Spinal cord (tissue), 9 donors: ENCODE measurements at regions not wholly inside any gene's neighbourhood (a gene's known extent, or its start where the extent isn't known, plus 50 kb on each side); places are given as distances from the start of the nearest gene placed in this dataset.
"Not testable (repeated sequence)": the region's sequence is repeated elsewhere in the genome, so short reads cannot be mapped to it uniquely, and the experiment has no call there.

Source experiments
- DNase-seq, 6 donors: peaks; one replicate each; pipeline versions ENCODE4 v3.0.0 to v3.0.0-alpha.2; 2013 to 2015; ENCODE audit warnings: low spot score in 6 of 6, low read depth in 4 of 6
- H3K27ac ChIP-seq: one replicate; pipeline ENCODE4 v1.5.1; 2013; ENCODE audit warnings: low read depth, low read length, control low read depth
- H3K27me3 ChIP-seq: one replicate; pipeline ENCODE4 v1.6.1; 2013; ENCODE audit warnings: low read length; ENCODE audit not compliant: control insufficient read depth, insufficient read depth
- H3K36me3 ChIP-seq: one replicate; pipeline ENCODE4 v1.6.1; 2013; ENCODE audit warnings: low read length; ENCODE audit not compliant: control insufficient read depth, insufficient read depth
- H3K4me1 ChIP-seq: one replicate; pipeline ENCODE4 v1.6.1; 2013; ENCODE audit warnings: low read length; ENCODE audit not compliant: control insufficient read depth, insufficient read depth
- H3K4me3 ChIP-seq: one replicate; pipeline ENCODE4 v1.5.1; 2013; ENCODE audit warnings: low read depth, low read length, control low read depth
- H3K9me3 ChIP-seq: one replicate; pipeline ENCODE4 v1.6.1; 2013; ENCODE audit warnings: low read length; ENCODE audit not compliant: control insufficient read depth, insufficient read depth
- WGBS: methylation state at CpG from one replicate; pipeline ENCODE4 v1.1.5; 2013; ENCODE audit warnings: missing lambda C conversion rate; ENCODE audit not compliant: insufficient coverage; 5-methylcytosine and 5-hydroxymethylcytosine counted together
- donor health status: healthy.

GRCh38 chr10:61039868-61040267 lies 95.9 kb upstream of the RHOBTB1 start:
- Histone ChIP-seq H3K9me3 (no peaks in the 10 kb centered on the region), H3K4me1 (no peaks in the 10 kb centered on the region), H3K4me3 (no peak overlapping the region), H3K27ac (no peak overlapping the region), H3K36me3 (no peaks in the 10 kb centered on the region), H3K27me3 (no peaks in the 10 kb centered on the region)
- WGBS, result no CpG with 5 or more reads among the region's 1 CpG
- DNase-seq, result no peak

GRCh38 chr10:61037261-61037830 lies 93.4 kb upstream of the RHOBTB1 start:
- 94% methylated on average over 10 of the region's 16 CpGs for WGBS
- not testable (repeated sequence) for DNase-seq, H3K4me3 ChIP-seq, H3K36me3 ChIP-seq, H3K27ac ChIP-seq, H3K27me3 ChIP-seq, H3K9me3 ChIP-seq, H3K4me1 ChIP-seq

GRCh38 chr10:61036148-61036547 lies 92.2 kb upstream of the RHOBTB1 start:
- not testable (repeated sequence) for H3K9me3 ChIP-seq, DNase-seq, H3K27ac ChIP-seq, H3K4me3 ChIP-seq, H3K27me3 ChIP-seq, H3K36me3 ChIP-seq, H3K4me1 ChIP-seq
- WGBS, result 100% methylated on average over 3 of the region's 3 CpGs

DNA sequence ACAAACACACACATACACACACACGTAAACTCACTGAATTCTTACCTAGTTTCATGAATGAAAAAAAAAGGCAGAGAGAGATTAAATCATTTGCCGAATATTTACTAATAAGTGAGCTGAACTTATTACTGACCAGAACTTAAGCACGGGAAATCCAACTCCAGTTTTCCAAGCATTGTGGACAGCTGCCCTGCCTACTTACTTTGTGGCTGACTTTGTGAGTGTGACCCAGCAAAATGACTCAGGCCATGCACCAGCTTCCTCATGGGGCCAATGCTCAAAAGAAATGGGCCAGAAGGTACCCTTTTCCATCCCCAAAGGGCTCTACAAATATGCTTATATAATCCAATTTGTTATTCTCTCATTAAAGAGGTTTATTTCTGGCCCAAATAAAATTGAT lies 87.4 kb upstream of the RHOBTB1 start:
- no peaks in the 10 kb centered on the region for H3K9me3 ChIP-seq
- 100% methylated on average over 2 of the region's 3 CpGs for WGBS
- no peaks in the 10 kb centered on the region for H3K36me3 ChIP-seq
- no peak for DNase-seq
- H3K4me3 ChIP-seq, result no peak overlapping the region
- no peaks in the 10 kb centered on the region for H3K27me3 ChIP-seq
- H3K27ac ChIP-seq, result no peak overlapping the region
- no peaks in the 10 kb centered on the region for H3K4me1 ChIP-seq

GRCh38 chr10:61029411-61029810 lies 85.4 kb upstream of the RHOBTB1 start:
- H3K9me3 ChIP-seq, result no peaks in the 10 kb centered on the region

GRCh38 chr10:61028861-61029361 lies 84.9 kb upstream of the RHOBTB1 start:
- Histone ChIP-seq H3K9me3 (no peaks in the 10 kb centered on the region), H3K4me3 (no peak overlapping the region), H3K36me3 (no peaks in the 10 kb centered on the region), H3K4me1 (no peaks in the 10 kb centered on the region), H3K27ac (no peak overlapping the region), H3K27me3 (no peaks in the 10 kb centered on the region)
- WGBS, result 88% methylated on average over 3 of the region's 5 CpGs
- DNase-seq, result no peak

More at GRCh38 chr10:61029411-61029810, 85.4 kb upstream of the RHOBTB1 start:
- Histone ChIP-seq H3K4me3 (no peak overlapping the region), H3K27me3 (no peaks in the 10 kb centered on the region), H3K36me3 (no peaks in the 10 kb centered on the region), H3K4me1 (no peaks in the 10 kb centered on the region), H3K27ac (no peak overlapping the region)
- WGBS, result no CpG with 5 or more reads among the region's 2 CpGs
- DNase-seq, result no peak

DNA sequence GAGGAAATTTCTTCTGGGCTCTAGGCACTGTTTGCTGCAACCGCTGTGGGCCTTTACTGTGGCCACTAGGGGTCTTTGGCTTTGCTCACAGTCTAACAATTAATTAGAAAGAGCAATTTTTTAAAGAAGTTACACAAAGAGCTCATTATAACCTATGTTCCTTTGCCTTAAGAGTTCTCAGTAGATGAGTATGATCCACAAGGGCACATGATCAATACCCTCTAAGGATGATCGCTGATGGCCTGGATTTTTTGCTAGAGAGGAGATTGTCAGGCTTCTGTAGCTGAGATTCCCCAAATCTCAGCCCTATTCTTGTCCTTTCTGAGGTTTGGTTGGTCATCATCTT lies 80.8 kb upstream of the RHOBTB1 start:
- Histone ChIP-seq H3K27ac (no peak overlapping the region), H3K36me3 (no peaks in the 10 kb centered on the region), H3K4me1 (no peaks in the 10 kb centered on the region), H3K9me3 (no peaks in the 10 kb centered on the region), H3K27me3 (no peaks in the 10 kb centered on the region), H3K4me3 (no peak overlapping the region)
- WGBS, result no CpG with 5 or more reads among the region's 2 CpGs
- DNase-seq, result peak in 2 of 6 donors; percentile 37 to 55

DNA sequence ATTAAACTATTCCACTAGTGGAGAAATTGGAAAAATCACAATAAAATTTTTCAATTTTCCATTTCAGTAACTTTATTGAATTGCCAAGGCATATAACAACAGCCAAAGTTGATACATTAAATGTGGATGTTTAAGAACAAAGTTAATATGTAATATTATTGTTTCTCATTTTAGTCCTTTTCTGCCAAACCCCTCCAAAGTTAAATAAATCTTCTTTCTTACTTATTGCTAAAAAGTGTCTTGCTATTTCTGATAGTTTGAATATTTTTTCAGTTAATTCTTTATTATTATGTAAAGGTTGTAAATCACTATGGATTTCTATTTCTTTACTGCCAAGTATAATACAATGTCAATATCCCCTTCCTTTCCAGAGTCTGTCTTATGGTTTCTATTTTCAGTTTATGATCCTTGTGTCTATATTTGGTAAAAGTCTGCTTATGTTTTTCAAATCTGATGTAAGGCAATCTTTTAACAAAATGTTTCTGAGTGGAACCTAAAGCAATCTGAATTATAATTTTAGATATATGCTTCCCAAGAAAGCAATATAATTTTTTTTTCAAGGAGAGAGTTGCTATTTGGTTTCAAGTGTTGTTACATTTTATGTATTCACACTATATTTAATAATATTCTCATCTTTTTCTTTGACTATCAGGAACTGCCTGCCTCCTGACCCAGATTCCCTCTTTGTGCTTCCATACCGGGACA lies 80.3 kb upstream of the RHOBTB1 start:
- 33% methylated on average over 1 of the region's 1 CpG for WGBS
- peak in 2 of 6 donors; percentile 35 to 52 for DNase-seq
- Histone ChIP-seq H3K36me3 (no peaks in the 10 kb centered on the region), H3K9me3 (no peaks in the 10 kb centered on the region), H3K4me3 (no peak overlapping the region), H3K27me3 (no peaks in the 10 kb centered on the region), H3K4me1 (no peaks in the 10 kb centered on the region), H3K27ac (no peak overlapping the region)

DNA sequence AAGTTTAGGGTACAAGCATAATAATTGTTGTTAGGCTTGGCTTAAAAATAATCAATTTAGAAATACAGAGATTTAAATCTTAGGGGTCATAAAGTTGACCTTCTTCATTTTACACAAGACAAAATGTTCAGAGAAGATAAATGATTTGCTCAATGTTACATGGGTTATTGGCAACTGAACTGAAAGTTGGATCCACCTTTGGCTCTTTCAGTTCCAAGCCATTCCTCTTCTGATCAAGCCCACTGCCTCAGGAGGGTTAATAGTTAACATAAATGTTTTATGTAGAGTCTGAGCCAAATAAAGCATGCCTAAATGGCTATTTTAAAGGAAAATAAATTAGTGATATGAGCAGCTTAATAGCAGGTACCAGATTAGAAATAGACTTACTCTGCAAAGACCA lies 79.1 kb upstream of the RHOBTB1 start:
- no peaks in the 10 kb centered on the region for H3K27me3 ChIP-seq
- no peak overlapping the region for H3K4me3 ChIP-seq
- no peaks in the 10 kb centered on the region for H3K9me3 ChIP-seq
- H3K36me3 ChIP-seq, result no peaks in the 10 kb centered on the region
- DNase-seq, result no peak
- no peaks in the 10 kb centered on the region for H3K4me1 ChIP-seq
- H3K27ac ChIP-seq, result no peak overlapping the region

DNA sequence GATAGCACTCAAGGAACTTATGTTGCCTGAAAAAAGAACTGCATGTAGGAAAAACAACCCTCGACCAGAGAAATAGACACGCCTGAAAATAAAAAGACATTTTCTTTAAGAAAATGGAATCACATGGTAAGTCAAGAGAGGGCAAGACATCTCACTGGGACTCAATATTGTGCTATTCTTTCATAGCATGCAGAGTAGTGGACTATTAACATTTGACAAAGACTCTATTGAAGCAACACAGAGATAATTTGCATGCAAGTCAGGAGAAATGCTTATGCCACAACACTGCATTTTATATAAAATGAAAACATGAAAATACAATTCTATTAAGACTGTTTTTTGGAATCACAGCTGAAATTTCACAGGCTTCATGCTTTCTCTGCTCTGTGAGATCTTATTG lies 77.9 kb upstream of the RHOBTB1 start:
- H3K4me3 ChIP-seq, result no peak overlapping the region
- no peaks in the 10 kb centered on the region for H3K4me1 ChIP-seq
- H3K9me3 ChIP-seq, result no peaks in the 10 kb centered on the region
- DNase-seq, result peak in 2 of 6 donors; percentile 27 to 29
- no peaks in the 10 kb centered on the region for H3K27me3 ChIP-seq
- H3K36me3 ChIP-seq, result no peaks in the 10 kb centered on the region
- no CpG with 5 or more reads among the region's 2 CpGs for WGBS
- H3K27ac ChIP-seq, result peak overlapping the region; percentile 29
